GM21390 (cell line): ENCODE measurements at regions not wholly inside any gene's neighbourhood (a gene's known extent, or its start where the extent isn't known, plus 50 kb on each side); places are given as distances from the start of the nearest gene placed in this dataset.

Source experiments
- ATAC-seq: cut with Tn5 transposase; IDR thresholded peaks from one replicate; pipeline ENCODE4 v1.9.1; 2021; ENCODE audit not compliant: unreplicated experiment

DNA sequence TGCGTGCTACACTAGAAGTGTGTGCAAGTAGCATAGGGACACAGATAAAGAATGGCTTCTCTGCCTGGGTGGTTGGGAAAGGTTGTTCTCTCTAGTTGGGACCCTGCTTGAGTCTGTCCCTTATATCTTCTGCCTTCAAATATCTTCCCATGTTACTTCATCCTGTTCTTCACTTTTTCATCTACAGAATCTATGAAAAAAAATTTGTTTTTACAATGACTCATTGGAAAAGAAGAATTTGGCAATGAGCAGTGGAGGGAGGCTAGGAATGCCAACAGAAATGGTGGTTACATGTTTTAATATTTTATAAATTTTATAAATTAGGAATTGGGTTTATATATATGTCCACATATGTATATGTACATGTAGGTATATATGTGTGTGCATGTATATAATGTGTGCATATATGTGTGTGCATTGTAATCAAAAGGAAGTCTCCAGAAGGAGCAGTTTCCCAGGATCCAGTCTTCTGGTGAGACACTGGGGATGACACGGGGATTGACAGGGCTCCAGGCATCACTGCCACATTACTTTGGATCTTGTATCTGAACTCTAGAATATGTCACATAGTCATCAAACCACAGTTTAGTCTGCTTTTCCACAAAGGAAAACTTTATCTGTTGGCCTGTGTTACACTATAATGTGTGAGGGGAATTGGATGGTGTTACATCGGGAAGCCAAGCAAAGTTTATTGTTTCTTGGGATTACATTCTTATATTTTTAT, 75.3 kb upstream of the RIPOR2 start:
- ATAC-seq: no peak

- no peak for ATAC-seq
Observed at GRCh38 chr6:25012657-25013056, 76.9 kb upstream of the RIPOR2 start.

- no peak for ATAC-seq
Observed at GRCh38 chr6:25013246-25013645, 77.5 kb upstream of the RIPOR2 start.

GRCh38 chr6:25014369-25014768, 78.6 kb upstream of the RIPOR2 start:
- ATAC-seq: no peak

DNA sequence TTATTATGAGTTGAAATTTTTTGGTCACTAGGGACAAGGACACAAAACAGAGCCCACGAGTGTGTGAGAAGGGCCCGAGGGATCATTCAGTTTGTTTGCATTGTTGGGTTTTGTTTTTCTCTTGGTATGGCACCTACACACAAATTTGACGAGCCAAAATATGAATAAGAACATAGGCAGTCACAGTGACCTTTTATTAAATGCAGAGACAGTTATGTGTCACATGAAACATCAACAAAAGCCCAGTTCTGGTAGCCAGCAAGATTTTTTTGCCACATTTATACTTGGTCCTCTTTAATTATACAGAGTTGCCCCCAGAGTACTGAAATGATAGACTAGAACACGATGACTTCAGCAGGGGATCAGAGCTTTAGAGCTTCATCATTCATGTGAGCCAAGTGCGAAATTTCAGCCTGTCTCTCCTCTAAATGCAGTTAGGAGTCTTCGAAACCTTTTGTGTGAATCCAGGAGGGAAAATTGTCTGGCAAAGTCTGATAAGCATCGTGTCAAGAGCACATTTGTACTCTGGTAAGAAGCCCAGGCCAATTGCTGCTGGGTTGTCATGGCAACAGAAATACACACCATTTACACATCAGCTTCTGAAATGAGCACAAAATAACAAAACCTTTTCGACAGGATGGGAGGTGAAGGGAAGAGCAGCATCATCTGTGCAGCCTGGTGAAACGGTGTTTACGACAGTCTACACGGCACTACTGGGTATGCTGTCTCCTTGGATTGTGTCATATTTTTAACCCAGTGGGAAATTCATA, 79.2 kb upstream of the RIPOR2 start:
- no peak for ATAC-seq

- ATAC-seq: no peak
Observed at GRCh38 chr6:25016014-25016720, 80.4 kb upstream of the RIPOR2 start.

GRCh38 chr6:25017486-25017885, 81.7 kb upstream of the RIPOR2 start:
- no peak for ATAC-seq

DNA sequence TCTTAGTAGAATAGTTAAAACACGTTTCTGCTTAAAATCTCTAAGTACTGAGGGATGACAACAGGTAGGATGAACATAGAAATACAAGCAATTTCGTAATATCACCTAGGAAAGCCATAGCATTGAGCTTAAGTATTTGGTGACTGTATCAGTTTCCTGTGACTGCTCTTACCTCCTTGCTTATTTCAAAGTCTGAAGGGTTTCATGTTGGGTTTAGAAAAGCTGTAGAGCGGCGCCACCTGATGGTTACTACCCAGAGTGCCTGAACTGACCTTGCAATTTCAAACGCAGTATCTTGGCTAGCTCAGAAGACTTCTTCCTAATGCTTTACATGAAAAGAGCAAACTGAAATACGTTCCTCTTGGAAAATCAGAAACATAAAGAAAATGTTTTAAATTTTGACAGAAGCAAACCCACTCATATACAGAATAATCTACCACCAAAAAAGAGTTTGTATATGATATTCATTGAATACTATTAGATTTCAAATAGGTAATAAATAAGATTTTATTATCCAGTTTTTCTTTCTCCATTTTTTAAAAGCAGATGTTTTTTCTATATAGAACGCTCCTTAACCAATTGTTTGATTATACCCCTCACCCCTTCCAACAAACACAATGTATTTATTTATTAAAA, 82.3 kb upstream of the RIPOR2 start:
- peak; percentile 65 for ATAC-seq

DNA sequence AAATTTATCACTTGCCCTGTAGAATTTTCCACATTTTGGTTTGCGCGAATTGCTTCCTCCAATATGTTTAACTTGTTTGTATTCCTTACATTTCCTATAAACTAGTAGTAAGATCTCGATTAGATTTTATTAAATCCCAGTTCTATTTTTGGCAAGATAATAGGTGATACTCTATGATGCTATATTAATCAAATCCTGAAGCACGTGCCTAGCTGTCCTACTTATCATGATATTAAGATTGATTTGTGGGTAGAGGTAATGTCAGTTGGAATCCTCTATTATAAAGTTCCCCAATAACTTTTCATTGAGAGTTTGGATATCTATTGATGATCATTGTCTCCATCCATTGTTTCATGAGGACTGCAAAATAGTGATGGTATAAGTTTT, 82.8 kb upstream of the RIPOR2 start:
- ATAC-seq: no peak

GRCh38 chr6:25022140-25022553, 86.4 kb upstream of the RIPOR2 start:
- ATAC-seq: no peak

DNA sequence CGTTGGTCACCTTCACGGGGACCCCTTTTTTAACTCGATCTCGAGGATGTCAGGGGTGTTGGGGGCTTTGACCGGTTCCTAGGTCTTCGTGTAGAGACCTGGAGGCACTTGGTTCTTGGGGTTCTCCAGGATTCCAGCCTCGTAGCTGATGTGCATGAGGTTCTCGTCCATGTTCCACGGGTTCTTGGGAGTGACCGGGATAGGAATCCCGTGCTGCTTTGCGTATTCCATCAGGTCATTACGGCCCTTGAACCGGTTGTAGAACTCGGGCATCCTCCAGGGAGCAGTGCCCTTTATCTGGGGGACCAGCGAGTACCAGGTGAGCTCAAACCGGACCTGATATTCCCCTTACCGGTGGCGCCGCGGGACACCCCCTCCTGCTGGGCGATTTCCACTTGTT, 88.0 kb upstream of the RIPOR2 start:
- ATAC-seq: no peak

- no peak for ATAC-seq
Observed at GRCh38 chr6:25024821-25025220, 89.1 kb upstream of the RIPOR2 start.

DNA sequence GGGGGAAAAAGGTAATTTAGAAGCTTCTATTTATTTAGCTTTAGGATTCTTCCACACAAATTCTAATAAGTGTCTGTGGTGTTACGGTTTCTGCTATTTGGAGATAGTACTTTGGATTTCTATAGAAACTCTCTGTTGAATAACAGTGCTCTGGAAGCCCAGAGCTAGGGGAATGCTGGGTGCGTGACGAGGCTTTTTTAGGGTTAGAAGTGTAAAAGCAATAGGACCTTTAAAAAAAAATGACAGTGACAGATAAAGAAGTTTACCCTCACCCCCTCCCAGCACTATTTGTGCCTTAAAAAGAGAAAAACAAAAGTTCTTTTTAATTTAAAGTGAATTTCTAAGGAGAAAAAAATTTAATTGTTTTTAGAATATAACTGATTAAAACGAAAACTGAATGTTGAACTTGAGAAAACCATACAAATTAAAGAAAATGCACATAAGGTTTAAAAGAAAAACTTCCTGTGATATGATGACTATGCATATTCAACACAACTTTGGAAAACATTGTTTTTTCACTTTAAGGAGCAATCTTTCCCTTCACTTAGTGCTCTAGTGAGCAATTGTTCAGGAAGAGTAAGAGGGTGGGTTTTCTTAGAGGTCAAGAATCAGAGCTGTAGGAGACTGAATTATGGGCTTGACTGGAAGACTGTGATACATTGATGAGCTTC, 89.6 kb upstream of the RIPOR2 start:
- no peak for ATAC-seq

DNA sequence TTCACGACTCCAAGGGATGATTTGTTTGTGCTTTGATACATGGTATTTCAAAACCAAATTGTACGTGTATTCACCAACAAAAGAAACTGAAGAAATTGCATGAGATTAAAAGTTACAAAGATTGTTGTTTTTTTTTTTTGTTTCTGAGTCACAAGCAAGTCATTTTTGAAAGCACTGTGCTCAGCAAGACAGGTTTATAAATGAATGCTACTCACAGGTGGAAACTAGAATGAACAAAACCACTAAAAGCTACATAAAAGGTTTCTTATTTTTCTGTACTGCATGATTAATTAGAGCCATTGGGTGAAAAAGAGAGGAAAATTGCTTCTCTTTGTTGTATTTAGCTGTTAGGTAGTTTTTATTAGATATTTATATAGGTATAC, 90.2 kb upstream of the RIPOR2 start:
- ATAC-seq: no peak

- ATAC-seq: no peak
Observed at GRCh38 chr6:25026723-25027122, 91.0 kb upstream of the RIPOR2 start.

GRCh38 chr6:25027221-25027916, 91.6 kb upstream of the RIPOR2 start:
- peak; percentile 96 for ATAC-seq

DNA sequence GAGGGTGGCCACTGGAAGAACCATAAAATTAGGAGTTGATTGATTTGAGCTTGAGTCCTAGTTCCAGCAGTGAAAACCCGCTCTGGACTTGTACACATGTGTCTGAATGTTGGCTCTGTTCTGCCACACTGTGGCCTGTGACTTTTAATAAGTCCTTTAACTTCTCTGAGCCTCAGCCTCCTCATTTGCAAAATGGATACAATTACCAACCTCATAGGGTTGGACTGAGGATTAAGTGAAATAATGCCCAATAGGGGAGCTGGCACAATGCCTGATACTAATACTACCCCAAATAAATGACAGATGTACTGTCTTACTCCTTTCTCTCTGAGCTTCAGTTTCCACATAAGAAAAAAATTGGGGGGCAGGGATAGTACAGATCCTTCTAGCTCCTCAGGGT, 92.6 kb upstream of the RIPOR2 start:
- ATAC-seq: no peak

DNA sequence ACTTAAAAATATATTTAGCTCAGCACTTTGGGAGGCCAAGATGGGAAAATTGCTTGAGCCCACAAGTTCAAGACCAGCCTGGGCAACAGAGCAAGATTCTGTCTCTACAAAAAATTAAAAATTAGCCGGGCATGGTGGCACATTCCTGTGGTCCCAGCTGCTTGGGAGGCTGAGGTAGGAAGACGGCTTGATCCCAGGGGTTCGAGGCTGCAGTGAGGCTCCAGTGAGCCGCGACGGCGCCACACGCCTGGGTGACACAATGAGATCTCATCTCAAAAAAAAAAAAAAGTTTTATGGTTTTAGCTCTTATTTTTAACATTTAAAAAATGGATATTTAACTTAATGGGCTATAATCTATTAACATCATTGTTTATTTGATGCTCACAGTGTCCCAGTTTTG, 97.2 kb upstream of the RIPOR2 start:
- no peak for ATAC-seq

DNA sequence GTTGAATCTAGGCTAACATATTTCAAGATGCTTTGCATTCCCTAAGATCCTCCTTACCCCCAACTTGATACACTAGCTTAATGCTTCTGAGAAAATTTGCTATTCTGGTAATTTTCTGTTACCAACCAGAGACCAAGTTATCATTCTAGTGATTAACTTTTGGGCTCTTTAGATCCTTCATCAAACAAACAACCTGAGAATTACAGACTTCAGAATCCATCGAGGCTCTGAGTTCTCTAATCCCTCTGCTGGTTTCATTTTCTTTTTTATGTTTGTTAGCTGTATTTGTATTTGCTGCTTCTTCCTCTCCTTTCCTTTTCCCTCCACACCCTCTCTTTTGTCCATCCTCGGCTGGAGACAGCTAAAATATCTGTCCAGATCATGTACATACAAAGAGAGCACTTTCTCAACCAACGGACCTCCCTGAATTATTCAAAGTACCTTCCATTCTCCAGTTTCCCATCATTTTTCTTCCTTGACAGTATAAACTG, 98.7 kb upstream of the RIPOR2 start:
- ATAC-seq: no peak

- peak; percentile 23 for ATAC-seq
Observed at GRCh38 chr6:25035174-25035511, 99.4 kb upstream of the RIPOR2 start.
